Neural cell (in vitro differentiated cells): ENCODE measurements at regions not wholly inside any gene's neighbourhood (a gene's known extent, or its start where the extent isn't known, plus 50 kb on each side); places are given as distances from the start of the nearest gene placed in this dataset.

Experiments
- H2AFZ ChIP-seq: fragments of 200-600, 300-800 bp; sonication (generic), shearing (Covaris generic); 2 replicates; pipeline ENCODE4 v1.6.0; 2014; ENCODE audit warnings: low read depth, mild to moderate bottlenecking, antibody characterized with exemption, low read length, moderate library complexity
- H3F3A ChIP-seq: fragments of 200-600 bp; shearing (Covaris generic); 2 replicates; pipeline ENCODE4 v1.6.1; 2016; ENCODE audit warnings: mild to moderate bottlenecking, moderate library complexity, mixed read lengths, antibody characterized with exemption, low read length; ENCODE audit not compliant: insufficient read depth, poor library complexity, severe bottlenecking
- H3K27ac ChIP-seq: fragments of 200-600, 300-800 bp; sonication (generic), shearing (Covaris generic); 2 replicates; pipeline ENCODE4 v1.5.1; 2014; ENCODE audit warnings: mild to moderate bottlenecking, low read length, moderate library complexity
- H3K27me3 ChIP-seq: fragments of 300-800, 200-600 bp; sonication (generic), shearing (Covaris generic); 2 replicates; pipeline ENCODE4 v1.6.0; 2014; ENCODE audit warnings: mild to moderate bottlenecking, low read depth, low read length, moderate library complexity; ENCODE audit not compliant: insufficient read depth
- H3K36me3 ChIP-seq: fragments of 300-800, 200-600 bp; sonication (generic), shearing (Covaris generic); 2 replicates; pipeline ENCODE4 v1.5.1; 2014; ENCODE audit warnings: mild to moderate bottlenecking, antibody characterized with exemption, low read length, moderate library complexity; ENCODE audit not compliant: insufficient read depth
- H3K4me2 ChIP-seq: fragments of 300-800, 200-600 bp; sonication (generic), shearing (Covaris generic); 2 replicates; pipeline ENCODE4 v1.6.0; 2014; ENCODE audit warnings: mild to moderate bottlenecking, low read length
- H3K4me3 ChIP-seq: fragments of 300-800, 200-600 bp; sonication (generic), shearing (Covaris generic); 2 replicates; pipeline ENCODE4 v1.5.1; 2014; ENCODE audit warnings: mild to moderate bottlenecking, low read length, moderate library complexity
- H3K79me2 ChIP-seq: fragments of 200-600 bp; shearing (Covaris generic); replicated peaks from 2 replicates; pipeline ENCODE4 v1.6.0; 2014; ENCODE audit warnings: mild to moderate bottlenecking, low read length, moderate library complexity; ENCODE audit not compliant: insufficient read depth
- H3K9ac ChIP-seq: fragments of 300-800, 200-600 bp; sonication (generic), shearing (Covaris generic); 2 replicates; pipeline ENCODE4 v1.6.1; 2016; ENCODE audit warnings: mild to moderate bottlenecking, low read length, mixed read lengths
- H3K9me2 ChIP-seq: fragments of 200-600 bp; shearing (Covaris generic); 2 replicates; pipeline ENCODE4 v1.6.1; 2016; ENCODE audit warnings: mild to moderate bottlenecking, low read length, mixed read lengths; ENCODE audit not compliant: insufficient read depth
- H3K9me3 ChIP-seq: fragments of 200-600, 300-800 bp; sonication (generic), shearing (Covaris generic); 2 replicates; pipeline ENCODE4 v1.6.1; 2016; ENCODE audit warnings: mild to moderate bottlenecking, mixed run types, low read length, moderate library complexity, mixed read lengths
- H4K20me1 ChIP-seq: fragments of 200-600 bp; shearing (Covaris generic); 2 replicates; pipeline ENCODE4 v1.6.1; 2016; ENCODE audit warnings: mild to moderate bottlenecking, mixed run types; ENCODE audit not compliant: insufficient read depth
- EP300 ChIP-seq: fragments of 450-650 bp; conservative IDR thresholded peaks from 2 replicates; pipeline ENCODE4 v1.6.1; 2014; ENCODE audit warnings: antibody characterized with exemption, mild to moderate bottlenecking, moderate library complexity; ENCODE audit not compliant: poor library complexity, severe bottlenecking
- EZH2 ChIP-seq: fragments of 200-600, 300-800 bp; shearing (Covaris generic), sonication (generic); IDR thresholded peaks from 2 replicates; pipeline ENCODE4 v1.6.1; 2014; ENCODE audit warnings: antibody characterized with exemption, low read length, borderline replicate concordance, mild to moderate bottlenecking; ENCODE audit not compliant: insufficient read depth, poor library complexity, severe bottlenecking
- MXI1 ChIP-seq: fragments of 450-650 bp; conservative IDR thresholded peaks from 2 replicates; pipeline ENCODE4 v1.6.1; 2014; ENCODE audit warnings: antibody characterized with exemption, mild to moderate bottlenecking; ENCODE audit not compliant: poor library complexity, severe bottlenecking
- POLR2AphosphoS5 ChIP-seq: IDR thresholded peaks from 2 replicates; pipeline ENCODE4 v1.6.1; 2012
- RAD21 ChIP-seq: fragments of 450-650 bp; conservative IDR thresholded peaks from 2 replicates; pipeline ENCODE4 v1.6.1; 2014; ENCODE audit warnings: antibody characterized with exemption, mild to moderate bottlenecking, moderate library complexity
- SMC3 ChIP-seq: fragments of 450-650 bp; conservative IDR thresholded peaks from 2 replicates; pipeline ENCODE4 v1.6.1; 2014; ENCODE audit warnings: antibody characterized with exemption, mild to moderate bottlenecking, moderate library complexity; ENCODE audit not compliant: poor library complexity
- TAF1 ChIP-seq: IDR thresholded peaks from 2 replicates; pipeline ENCODE4 v1.6.1; 2012; ENCODE audit warnings: low read depth
- TF ChIP-seq, protein P1 (sequence below): IDR thresholded peaks from 2 replicates; pipeline ENCODE4 v1.6.1; 2012; ENCODE audit warnings: borderline replicate concordance
- TF ChIP-seq, protein P2 (sequence below): fragments of 450-650 bp; IDR thresholded peaks from 2 replicates; pipeline ENCODE4 v1.5.1; 2014; ENCODE audit warnings: antibody characterized with exemption, mild to moderate bottlenecking, moderate library complexity; ENCODE audit not compliant: poor library complexity, severe bottlenecking

DNA sequence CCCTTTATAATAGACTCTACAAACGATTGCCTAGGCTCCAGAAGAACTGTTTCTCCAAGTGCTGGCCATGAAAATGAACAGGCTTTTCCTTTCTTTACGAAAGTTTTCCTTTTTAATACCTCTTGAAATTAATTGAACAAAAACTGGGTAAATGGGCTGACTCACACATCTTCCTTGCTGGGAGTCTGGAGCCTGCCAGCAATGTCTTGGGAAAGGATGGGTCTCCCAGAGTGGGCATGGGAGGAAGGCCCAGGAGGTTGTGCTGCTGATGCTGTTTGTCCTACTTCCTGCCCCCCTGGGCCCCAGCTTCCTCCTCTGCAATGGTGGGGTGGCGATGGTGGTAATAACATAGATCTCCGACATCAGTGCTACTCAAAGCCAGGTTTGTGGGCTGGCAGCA, 174.1 kb downstream of the RPS24 start:
- Histone ChIP-seq H3K9me2 (no peaks in the 10 kb centered on the region), H3K36me3 (no peaks in the 10 kb centered on the region), H3K27me3 (no peaks in the 10 kb centered on the region), H3K27ac (no peak overlapping the region), H3K4me3 (no peak overlapping the region), H3K9ac (no peak overlapping the region), H3K9me3 (no peaks in the 10 kb centered on the region), H4K20me1 (no peaks in the 10 kb centered on the region), H3K79me2 (no peaks in the 10 kb centered on the region), H3F3A (no peaks in the 10 kb centered on the region), H3K4me2 (no peak overlapping the region), H2AFZ (no peak overlapping the region)
- TF ChIP-seq TAF1 (no peak), EP300 (no peak), EZH2 (no peak), POLR2AphosphoS5 (no peak), MXI1 (no peak), RAD21 (no peak)

- no peaks in the 10 kb centered on the region for H3F3A ChIP-seq
- no peak overlapping the region for H3K4me2 ChIP-seq
- no peaks in the 10 kb centered on the region for H3K27me3 ChIP-seq
- H3K9ac ChIP-seq: peak overlapping the region; percentile 34
- no peaks in the 10 kb centered on the region for H3K36me3 ChIP-seq
- H2AFZ ChIP-seq: no peak overlapping the region
- no peaks in the 10 kb centered on the region for H3K79me2 ChIP-seq
- no peaks in the 10 kb centered on the region for H3K9me2 ChIP-seq
- H3K9me3 ChIP-seq: no peaks in the 10 kb centered on the region
- H4K20me1 ChIP-seq: no peaks in the 10 kb centered on the region
- TF ChIP-seq, protein P1, sequence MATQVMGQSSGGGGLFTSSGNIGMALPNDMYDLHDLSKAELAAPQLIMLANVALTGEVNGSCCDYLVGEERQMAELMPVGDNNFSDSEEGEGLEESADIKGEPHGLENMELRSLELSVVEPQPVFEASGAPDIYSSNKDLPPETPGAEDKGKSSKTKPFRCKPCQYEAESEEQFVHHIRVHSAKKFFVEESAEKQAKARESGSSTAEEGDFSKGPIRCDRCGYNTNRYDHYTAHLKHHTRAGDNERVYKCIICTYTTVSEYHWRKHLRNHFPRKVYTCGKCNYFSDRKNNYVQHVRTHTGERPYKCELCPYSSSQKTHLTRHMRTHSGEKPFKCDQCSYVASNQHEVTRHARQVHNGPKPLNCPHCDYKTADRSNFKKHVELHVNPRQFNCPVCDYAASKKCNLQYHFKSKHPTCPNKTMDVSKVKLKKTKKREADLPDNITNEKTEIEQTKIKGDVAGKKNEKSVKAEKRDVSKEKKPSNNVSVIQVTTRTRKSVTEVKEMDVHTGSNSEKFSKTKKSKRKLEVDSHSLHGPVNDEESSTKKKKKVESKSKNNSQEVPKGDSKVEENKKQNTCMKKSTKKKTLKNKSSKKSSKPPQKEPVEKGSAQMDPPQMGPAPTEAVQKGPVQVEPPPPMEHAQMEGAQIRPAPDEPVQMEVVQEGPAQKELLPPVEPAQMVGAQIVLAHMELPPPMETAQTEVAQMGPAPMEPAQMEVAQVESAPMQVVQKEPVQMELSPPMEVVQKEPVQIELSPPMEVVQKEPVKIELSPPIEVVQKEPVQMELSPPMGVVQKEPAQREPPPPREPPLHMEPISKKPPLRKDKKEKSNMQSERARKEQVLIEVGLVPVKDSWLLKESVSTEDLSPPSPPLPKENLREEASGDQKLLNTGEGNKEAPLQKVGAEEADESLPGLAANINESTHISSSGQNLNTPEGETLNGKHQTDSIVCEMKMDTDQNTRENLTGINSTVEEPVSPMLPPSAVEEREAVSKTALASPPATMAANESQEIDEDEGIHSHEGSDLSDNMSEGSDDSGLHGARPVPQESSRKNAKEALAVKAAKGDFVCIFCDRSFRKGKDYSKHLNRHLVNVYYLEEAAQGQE: no peak
- TF ChIP-seq, protein P2, sequence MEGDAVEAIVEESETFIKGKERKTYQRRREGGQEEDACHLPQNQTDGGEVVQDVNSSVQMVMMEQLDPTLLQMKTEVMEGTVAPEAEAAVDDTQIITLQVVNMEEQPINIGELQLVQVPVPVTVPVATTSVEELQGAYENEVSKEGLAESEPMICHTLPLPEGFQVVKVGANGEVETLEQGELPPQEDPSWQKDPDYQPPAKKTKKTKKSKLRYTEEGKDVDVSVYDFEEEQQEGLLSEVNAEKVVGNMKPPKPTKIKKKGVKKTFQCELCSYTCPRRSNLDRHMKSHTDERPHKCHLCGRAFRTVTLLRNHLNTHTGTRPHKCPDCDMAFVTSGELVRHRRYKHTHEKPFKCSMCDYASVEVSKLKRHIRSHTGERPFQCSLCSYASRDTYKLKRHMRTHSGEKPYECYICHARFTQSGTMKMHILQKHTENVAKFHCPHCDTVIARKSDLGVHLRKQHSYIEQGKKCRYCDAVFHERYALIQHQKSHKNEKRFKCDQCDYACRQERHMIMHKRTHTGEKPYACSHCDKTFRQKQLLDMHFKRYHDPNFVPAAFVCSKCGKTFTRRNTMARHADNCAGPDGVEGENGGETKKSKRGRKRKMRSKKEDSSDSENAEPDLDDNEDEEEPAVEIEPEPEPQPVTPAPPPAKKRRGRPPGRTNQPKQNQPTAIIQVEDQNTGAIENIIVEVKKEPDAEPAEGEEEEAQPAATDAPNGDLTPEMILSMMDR: no peak
- TF ChIP-seq EZH2 (no peak), RAD21 (no peak), SMC3 (no peak)
- H3K4me3 ChIP-seq: no peak overlapping the region
- peak overlapping the region; percentile 11 for H3K27ac ChIP-seq
Measured at GRCh38 chr10:78209970-78210369, 176.3 kb downstream of the RPS24 start.

- Histone ChIP-seq H3K9ac (peak overlapping the region; percentile 34), H3K79me2 (no peaks in the 10 kb centered on the region), H3F3A (no peaks in the 10 kb centered on the region), H3K4me2 (no peak overlapping the region), H3K36me3 (no peaks in the 10 kb centered on the region), H3K4me3 (no peak overlapping the region), H4K20me1 (no peaks in the 10 kb centered on the region), H3K27me3 (no peaks in the 10 kb centered on the region), H2AFZ (no peak overlapping the region), H3K9me2 (no peaks in the 10 kb centered on the region), H3K9me3 (no peaks in the 10 kb centered on the region), H3K27ac (peak overlapping the region; percentile 11)
- TF ChIP-seq, protein P1: no peak
- TF ChIP-seq EP300: no peak
- TF ChIP-seq RAD21: no peak
- TF ChIP-seq, protein P2: no peak
- TF ChIP-seq MXI1: no peak
- TF ChIP-seq EZH2: no peak
- no peak for TF ChIP-seq TAF1
- TF ChIP-seq SMC3: no peak
- no peak for TF ChIP-seq POLR2AphosphoS5
Measured at GRCh38 chr10:78210548-78210947, 176.9 kb downstream of the RPS24 start.
